Fibroblast of villous mesenchyme (primary cell): ENCODE measurements at regions not wholly inside any gene's neighbourhood (a gene's known extent, or its start where the extent isn't known, plus 50 kb on each side); places are given as distances from the start of the nearest gene placed in this dataset.

Source experiments
- DNase-seq: peaks from one replicate; pipeline ENCODE4 v3.0.0-alpha.2; 2010; ENCODE audit warnings: low read depth
- H3K4me3 ChIP-seq: 2 replicates; pipeline ENCODE4 v1.5.1; 2011; ENCODE audit warnings: low read depth, mild to moderate bottlenecking, low read length
- TF ChIP-seq, protein P1 (sequence below): IDR thresholded peaks from 2 replicates; pipeline ENCODE4 v1.5.1; 2012; ENCODE audit warnings: low read depth, mild to moderate bottlenecking, low read length; ENCODE audit not compliant: insufficient read depth

GRCh38 chr2:123164216-123164615 lies 860.9 kb upstream of the CNTNAP5 start:
- peak; percentile 12 for DNase-seq
- TF ChIP-seq, protein P1, sequence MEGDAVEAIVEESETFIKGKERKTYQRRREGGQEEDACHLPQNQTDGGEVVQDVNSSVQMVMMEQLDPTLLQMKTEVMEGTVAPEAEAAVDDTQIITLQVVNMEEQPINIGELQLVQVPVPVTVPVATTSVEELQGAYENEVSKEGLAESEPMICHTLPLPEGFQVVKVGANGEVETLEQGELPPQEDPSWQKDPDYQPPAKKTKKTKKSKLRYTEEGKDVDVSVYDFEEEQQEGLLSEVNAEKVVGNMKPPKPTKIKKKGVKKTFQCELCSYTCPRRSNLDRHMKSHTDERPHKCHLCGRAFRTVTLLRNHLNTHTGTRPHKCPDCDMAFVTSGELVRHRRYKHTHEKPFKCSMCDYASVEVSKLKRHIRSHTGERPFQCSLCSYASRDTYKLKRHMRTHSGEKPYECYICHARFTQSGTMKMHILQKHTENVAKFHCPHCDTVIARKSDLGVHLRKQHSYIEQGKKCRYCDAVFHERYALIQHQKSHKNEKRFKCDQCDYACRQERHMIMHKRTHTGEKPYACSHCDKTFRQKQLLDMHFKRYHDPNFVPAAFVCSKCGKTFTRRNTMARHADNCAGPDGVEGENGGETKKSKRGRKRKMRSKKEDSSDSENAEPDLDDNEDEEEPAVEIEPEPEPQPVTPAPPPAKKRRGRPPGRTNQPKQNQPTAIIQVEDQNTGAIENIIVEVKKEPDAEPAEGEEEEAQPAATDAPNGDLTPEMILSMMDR, result no peak

DNA sequence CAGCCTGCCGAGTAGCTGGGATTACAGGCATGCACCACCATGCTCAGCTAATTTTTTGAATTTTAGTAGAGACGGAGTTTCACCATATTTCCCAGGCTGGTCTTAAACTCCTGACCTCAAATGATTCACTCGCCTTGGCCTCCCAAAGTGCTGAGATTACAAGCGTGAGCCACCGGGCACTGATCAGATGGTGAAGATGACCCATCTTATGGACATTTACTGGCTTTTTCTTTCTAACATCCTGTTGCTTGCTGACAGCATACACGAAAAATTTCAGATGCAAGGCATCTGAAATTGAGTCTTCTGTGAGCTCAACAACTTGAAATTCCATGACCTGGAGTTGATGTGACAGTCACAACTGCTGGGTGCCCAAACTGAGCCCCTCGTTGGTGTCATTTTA lies 859.5 kb upstream of the CNTNAP5 start:
- DNase-seq, result peak; percentile 2
- TF ChIP-seq, protein P1, result no peak
- H3K4me3 ChIP-seq, result no peak overlapping the region

More at GRCh38 chr2:123164216-123164615, 860.9 kb upstream of the CNTNAP5 start:
- no peak overlapping the region for H3K4me3 ChIP-seq

DNA sequence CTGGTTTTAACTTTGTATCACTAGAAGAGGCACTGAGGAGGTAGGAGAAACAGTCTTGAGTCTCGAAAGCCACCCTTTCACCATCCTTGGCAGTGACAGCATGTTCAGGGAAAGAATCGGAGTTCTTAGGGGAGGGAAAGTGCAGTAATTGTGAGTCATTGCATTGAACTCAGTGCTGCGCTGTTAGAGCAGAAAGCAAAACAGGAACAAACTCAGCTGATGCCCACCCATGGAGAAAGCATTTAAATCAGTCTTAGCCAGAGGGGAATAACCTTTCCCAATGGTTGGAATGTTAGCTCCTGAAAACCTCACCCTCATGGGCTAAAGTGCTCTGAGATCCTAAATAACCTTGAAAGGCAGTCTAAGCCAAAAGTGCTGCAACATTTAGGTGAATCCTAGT lies 845.6 kb upstream of the CNTNAP5 start:
- no peak overlapping the region for H3K4me3 ChIP-seq
- no peak for DNase-seq
- TF ChIP-seq, protein P1, result no peak

DNA sequence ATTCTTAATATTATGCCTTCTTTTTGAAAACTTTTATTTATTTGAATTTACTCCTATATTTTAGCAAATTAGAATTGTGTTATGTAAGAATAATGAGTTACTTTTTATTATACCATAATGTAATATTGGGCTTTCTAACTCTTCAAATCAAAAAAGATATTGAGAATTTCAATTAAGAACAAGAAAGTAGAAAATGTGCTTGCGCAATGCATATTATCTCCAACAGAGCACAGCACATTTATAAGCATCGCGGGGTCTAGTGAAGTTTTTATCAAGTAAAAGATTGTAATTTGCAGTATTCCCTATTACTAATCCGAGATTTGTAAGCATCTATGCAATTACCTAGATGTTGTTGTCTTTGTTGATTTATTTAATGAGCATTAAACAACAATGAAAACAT lies 829.1 kb upstream of the CNTNAP5 start:
- TF ChIP-seq, protein P1, result no peak
- no peak for DNase-seq
- H3K4me3 ChIP-seq, result no peak overlapping the region

- no peak for DNase-seq
- TF ChIP-seq, protein P1, result no peak
- no peak overlapping the region for H3K4me3 ChIP-seq
Observed at GRCh38 chr2:123200035-123200434, 825.1 kb upstream of the CNTNAP5 start.

DNA sequence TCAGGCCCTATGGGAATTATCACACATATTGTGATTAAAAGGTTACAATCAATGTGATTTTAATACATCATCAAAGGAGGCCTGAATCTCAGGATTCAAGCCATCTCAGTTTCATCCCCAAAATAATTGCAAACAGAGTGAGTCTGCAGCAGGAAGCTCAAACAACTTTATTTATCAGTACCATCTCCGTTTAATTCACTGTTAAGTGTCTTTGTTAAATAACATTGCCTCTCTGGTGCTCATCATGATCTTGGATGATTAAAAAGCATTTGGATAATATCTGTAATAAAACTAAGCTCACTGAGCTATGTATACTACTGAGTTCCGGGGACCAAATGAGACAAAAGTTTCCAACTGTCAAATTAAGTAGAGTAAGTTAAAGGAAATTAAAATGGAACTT lies 817.8 kb upstream of the CNTNAP5 start:
- no peak for DNase-seq

DNA sequence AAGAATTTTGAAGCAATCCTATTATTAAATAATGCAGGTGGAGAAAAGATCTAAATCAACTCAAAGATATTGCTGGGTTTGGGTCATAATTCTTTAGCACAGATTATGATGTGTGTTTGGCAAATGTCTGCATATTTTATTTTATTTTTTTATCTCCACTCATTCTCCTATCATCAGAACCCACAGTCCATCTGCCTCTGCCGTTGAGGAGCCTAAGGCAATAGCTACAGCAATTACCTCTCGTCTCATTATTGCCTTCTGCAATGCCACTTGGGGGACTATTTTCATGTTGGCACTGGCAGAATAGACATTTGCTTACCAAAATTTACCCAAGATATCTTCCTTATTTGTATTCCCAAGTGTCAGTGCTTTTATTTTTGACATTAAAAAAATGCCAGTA lies 815.9 kb upstream of the CNTNAP5 start:
- no peak for DNase-seq
- no peak overlapping the region for H3K4me3 ChIP-seq

More for the DNA sequence above, 817.8 kb upstream of the CNTNAP5 start:
- H3K4me3 ChIP-seq, result no peak overlapping the region
- TF ChIP-seq, protein P1, result no peak

More for the DNA sequence above, 815.9 kb upstream of the CNTNAP5 start:
- TF ChIP-seq, protein P1, result no peak
